IPS-NIHi7 (cell line): ENCODE measurements at regions not wholly inside any gene's neighbourhood (a gene's known extent, or its start where the extent isn't known, plus 50 kb on each side); places are given as distances from the start of the nearest gene placed in this dataset.
"Not testable (repeated sequence)": the region's sequence is repeated elsewhere in the genome, so short reads cannot be mapped to it uniquely, and the experiment has no call there.

Experiments used
- DNase-seq: peaks from one replicate; pipeline ENCODE4 v3.0.0; 2012; ENCODE audit warnings: mixed read lengths; ENCODE audit errors: extremely low spot score

DNA sequence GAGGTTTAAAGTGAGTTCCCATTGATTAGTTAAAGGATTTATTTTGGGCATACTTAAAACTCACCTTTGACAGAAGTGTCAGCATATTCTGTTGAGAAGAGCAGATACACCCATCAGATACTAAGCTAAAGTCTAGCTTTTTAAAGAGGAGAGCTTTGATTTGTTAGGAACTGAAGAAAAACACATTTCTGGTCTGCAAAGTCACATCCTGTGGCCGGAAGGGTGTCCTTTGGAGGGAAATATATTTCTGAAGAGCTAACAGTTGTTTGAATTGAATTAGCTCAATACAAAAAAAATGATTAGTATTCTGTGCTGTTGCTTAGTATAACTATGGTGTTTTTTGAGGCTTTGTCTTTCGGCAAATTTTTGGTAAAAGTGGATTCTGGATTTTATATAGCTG, 302.7 kb downstream of the RFPL4B start:
- DNase-seq, result no peak

DNA sequence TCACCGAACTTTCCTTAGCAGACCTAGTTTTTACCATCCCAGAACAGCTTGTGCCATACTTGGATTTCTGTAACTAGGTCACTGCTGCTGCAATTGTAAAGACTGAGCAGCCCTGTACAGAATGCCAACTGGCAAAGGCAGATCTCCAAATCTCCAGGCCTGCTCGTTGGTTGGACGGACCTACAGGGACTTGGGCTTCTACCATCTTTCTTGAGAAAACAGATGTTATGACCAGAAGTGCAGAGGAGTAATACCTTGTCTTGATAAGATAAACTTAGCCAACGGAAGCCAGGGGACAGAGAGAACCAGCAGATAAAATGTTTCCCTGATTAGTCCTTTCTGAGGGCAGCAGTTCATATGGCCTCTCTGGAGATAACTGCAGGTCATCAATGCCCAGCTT, 304.1 kb downstream of the RFPL4B start:
- no peak for DNase-seq

DNA sequence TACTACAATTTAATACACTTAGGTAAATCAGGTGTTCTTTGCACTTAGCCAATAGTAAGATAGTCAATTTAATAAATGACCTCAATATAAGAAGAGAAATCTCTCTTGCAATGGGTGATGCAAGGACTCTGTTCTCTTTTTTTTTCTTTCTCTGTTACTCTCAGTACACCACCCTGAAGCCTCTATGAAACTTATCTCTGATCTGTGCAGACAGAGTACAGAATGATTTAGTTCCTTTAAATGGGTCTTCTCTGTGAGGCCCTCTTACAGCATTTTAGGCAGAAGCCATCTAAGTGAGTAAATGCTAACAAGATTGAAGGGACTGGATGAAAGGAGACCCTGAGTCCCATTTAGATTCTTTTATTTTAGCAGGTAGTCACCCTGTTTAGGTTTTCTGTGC, 312.8 kb downstream of the RFPL4B start:
- no peak for DNase-seq

GRCh38 chr6:112660626-112661025, 313.5 kb downstream of the RFPL4B start:
- DNase-seq, result no peak

- DNase-seq, result no peak
These were observed 316.6 kb downstream of the RFPL4B start for GRCh38 chr6:112663698-112664097.

DNA sequence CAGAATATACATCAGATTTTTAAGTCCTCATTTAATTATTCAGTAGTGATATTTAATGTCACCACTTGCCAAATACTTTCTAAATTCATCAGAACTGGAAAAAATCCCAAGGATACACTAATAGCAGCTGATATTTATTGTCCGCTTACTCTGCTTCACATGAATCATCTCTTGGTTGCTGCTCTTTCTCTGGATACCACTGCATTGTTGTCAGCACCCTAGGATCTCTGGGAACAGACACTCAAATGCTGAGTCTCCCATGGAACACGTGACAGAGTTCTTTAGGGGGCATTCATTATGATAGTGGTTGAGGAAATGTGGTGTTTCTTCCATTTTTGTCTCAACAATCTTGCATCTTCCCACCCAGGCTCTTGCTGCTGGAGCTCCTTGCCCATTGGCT, 318.0 kb downstream of the RFPL4B start:
- DNase-seq, result no peak

GRCh38 chr6:112665815-112666214, 318.7 kb downstream of the RFPL4B start:
- no peak for DNase-seq

DNA sequence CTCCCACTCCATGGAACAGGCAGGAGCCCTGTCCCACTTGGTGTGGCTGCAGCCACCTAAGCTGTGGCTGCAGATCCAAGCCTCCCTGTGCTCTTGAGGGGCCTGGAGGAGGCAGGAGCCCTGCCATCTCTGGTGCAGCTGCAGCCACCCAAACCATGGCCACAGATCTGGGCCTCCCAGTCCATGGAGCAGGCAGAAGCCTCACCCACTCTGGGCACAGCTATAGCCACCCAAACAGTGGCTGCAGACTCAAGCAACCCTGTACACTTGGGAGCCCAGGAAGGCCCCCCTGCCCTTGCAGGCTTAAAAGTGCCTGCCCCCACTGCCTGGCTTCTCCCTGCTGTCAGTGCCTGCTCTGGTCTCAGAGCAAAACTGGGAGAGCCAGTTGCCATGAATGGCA, 320.3 kb downstream of the RFPL4B start:
- no peak for DNase-seq

DNA sequence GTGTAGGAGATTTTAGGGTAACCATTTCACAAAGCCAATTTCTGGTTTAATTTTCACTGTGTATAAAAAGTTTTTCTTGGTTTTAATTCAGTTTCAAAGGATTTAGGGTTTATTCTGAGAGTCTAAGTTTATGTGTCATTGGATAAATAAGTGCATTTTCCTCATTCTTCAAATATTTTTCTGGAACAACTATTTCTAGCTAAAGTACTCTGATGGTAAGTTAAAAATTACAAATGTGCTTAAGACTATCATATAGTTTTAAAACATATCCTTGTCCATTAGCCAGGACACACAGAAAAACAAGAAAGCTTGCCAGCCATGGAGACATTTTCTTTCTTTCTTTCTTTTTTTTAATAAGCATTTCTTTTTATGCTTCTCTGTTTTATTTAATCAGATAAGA, 333.0 kb downstream of the RFPL4B start:
- no peak for DNase-seq

- DNase-seq, result no peak
These were observed 334.9 kb downstream of the RFPL4B start for GRCh38 chr6:112682071-112682470.

DNA sequence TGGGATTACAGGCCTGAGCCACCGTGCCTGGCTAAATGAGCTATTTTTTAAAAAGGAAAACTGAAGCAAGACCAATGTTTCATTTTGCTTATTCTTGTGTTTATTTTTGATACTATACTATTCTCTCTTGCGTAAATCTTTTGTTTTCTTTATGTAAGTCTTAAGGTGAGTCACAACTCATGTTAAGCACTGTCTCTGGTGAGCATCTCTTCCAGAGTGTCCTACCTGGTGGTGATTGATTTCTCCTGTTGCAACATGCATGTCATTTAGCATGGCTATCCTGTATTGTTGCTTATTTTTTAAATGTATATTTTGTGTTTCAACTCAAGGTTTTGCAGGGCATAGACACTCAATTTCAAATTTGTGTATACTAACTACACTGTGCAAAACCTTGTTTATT, 336.0 kb downstream of the RFPL4B start:
- no peak for DNase-seq

DNA sequence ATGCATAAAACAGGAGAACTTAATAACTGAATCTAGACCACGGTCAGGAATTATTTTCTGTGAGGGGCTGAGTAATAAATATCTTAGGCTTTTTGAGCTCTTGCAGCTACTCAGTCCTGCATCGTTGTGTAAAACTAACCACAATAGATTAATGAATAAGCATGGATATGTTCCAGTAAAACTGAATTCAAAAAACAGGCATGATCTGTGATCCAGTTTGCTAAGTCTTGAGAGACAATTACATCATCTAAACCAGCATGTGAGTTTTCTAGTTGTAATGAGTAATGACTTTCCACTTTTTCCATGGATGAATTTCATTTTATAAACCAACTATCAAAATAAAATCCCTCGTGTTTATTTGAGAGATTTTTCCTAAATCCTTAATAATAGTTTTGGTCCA, 336.8 kb downstream of the RFPL4B start:
- no peak for DNase-seq

DNA sequence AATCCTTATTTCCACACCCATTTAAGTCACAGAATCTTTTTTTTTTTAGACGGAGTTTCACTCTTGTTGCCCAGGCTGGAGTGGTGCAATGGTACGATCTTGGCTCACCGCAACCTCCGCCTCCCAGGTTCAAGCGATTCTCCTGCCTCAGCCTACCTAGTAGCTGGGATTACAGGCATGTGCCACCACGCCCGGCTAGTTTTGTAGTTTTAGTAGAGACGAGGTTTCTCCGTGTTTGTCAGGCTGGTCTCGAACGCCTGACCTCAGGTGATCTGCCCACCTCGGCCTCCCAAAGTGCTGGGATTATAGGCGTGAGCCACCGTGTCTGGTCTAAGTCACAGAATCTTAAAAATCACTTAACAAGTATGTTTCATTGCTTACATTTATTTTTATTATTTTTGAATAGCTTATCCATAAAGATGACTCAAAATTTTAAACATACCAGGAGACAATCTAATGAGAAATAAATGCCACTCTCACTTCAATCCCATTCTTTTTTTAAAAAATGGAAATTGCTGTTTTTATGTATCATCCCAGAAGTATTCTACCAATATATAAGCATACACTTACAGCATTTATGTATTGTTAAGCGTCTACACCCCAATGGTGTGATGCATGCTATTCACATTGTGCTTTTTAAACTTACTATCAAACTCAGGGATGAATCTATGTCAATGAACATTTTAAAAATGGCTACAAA, 338.5 kb downstream of the RFPL4B start:
- DNase-seq, result not testable (repeated sequence)

GRCh38 chr6:112688487-112689165, 341.5 kb downstream of the RFPL4B start:
- not testable (repeated sequence) for DNase-seq

- DNase-seq, result not testable (repeated sequence)
These were observed 342.2 kb downstream of the RFPL4B start for GRCh38 chr6:112689183-112689858.

DNA sequence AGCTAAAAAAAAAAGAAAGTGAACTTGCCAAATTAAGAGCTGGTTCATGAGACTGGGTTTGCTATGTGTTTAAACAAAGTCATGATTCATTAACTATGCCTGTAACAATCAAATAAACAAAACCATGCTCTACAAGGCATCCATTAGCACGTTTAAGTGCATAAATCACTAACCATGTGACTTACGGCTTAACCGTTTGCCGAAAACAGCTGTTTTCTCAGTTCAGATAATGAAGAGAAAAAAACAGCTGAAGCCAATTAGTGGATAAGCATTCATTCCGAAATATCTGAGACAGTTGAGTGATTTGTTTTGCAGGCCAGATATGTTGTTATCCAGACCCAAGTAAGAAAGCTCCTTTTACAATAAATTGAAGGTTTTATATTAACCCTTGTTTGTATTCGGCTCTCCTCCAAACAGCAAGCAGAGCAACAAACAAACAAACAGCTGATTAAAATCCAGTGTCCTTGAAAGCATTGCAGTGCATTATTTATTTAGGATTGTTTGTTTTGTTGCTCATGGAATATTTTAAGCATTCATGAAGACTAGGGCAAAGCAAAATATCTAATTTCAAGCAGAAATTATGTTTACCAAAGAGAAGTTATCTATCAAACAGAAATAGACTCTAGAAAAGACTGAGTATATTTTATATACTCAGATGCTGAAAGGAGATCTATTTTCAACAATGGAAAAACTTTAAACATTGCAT, 343.5 kb downstream of the RFPL4B start:
- DNase-seq, result no peak

- DNase-seq, result no peak
These were observed 344.2 kb downstream of the RFPL4B start for GRCh38 chr6:112691289-112691688.

GRCh38 chr6:112695001-112695400, 347.9 kb downstream of the RFPL4B start:
- DNase-seq, result no peak

DNA sequence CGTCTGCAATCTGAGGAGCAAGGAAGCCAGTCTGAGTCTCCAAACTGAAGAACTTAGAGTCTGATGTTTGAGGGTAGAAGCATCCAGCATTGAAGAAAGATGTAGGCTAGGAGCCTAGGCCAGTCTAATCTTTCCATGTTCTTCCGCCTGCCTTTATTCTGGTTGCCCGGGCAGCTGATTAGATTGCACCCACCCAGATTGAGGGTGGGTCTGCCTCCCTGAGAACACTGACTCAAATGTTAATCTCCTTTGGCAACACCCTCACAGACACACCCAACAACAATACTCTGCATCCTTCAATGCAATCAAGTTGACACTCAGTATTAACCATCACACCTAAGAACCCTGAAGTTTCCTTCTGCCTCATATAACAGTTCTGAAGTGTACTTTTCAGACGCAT, 350.1 kb downstream of the RFPL4B start:
- DNase-seq, result no peak

- DNase-seq, result no peak
These were observed 354.1 kb downstream of the RFPL4B start for GRCh38 chr6:112701201-112701600.

- DNase-seq, result no peak
These were observed 363.6 kb downstream of the RFPL4B start for GRCh38 chr6:112710710-112711109.

- DNase-seq, result no peak
These were observed 366.3 kb downstream of the RFPL4B start for GRCh38 chr6:112713402-112713801.
